DMS153 treated with DMSO at 0.1 percent for 48 hours (cell line): ENCODE measurements at regions not wholly inside any gene's neighbourhood (a gene's known extent, or its start where the extent isn't known, plus 50 kb on each side); places are given as distances from the start of the nearest gene placed in this dataset.
"Not testable (repeated sequence)": the region's sequence is repeated elsewhere in the genome, so short reads cannot be mapped to it uniquely, and the experiment has no call there.

Source experiments
- DNase-seq: peaks from one replicate; lab custom pipeline; 2025; ENCODE audit not compliant: unreplicated experiment; lab: John Stamatoyannopoulos, UW

DNA sequence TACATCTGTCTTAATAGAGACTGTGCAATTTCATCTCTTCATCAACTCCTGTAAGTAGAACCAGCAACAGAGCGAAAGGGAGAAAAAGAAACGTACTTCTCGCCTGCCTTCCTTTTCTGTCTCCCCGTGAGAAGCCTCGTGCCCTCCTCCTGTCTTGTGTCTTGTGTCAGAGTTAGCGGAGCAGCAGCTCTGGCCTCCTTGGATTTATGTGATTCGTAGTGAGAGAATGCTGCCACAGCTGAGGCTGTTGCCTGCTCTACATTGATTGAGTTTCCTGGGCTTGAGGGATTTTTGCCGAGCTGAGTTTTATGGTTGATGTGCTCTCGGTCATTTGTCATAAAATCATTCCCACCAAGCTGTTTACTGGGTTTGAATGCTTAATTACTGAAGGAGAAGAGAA, 579.1 kb upstream of the RBFOX1 start:
- DNase-seq: no peak

DNA sequence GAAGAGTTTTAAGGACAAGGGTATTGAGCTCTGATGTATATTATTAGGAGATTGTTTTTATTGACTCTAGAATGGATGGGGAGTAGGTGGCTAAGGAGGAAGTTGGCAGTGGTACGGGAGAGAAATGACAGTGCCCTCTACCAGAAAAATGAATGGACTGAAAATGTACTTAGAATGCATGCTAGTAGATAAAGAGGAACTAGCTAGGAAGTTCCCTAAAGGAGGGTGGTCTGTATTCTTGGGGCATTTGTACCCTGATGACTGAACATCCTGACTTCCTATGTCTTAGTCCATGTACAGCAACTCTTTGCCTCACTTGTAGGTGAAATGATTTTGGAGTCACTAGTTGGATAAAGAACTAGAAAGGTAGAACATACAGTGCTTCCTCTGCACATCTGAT, 581.5 kb upstream of the RBFOX1 start:
- no peak for DNase-seq

- DNase-seq: no peak
These were observed 582.9 kb upstream of the RBFOX1 start for GRCh38 chr16:6749698-6750097.

DNA sequence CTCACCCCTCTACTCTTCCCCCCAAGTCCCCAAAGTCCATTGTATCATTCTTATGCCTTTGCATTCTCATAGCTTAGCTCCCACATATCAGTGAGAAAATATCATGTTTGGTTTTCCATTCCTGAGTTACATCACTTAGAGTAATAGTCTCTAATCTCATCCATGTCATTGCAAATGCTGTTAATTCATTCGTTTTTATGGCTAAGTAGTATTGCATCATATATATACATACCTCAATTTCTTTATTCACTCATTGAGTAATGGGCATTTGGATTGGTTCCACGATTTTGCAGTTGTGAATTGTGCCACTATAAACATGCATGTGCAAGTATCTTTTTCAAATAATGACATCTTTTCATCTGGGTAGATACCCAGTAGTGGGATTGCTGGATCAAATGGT, 596.3 kb upstream of the RBFOX1 start:
- DNase-seq: not testable (repeated sequence)

DNA sequence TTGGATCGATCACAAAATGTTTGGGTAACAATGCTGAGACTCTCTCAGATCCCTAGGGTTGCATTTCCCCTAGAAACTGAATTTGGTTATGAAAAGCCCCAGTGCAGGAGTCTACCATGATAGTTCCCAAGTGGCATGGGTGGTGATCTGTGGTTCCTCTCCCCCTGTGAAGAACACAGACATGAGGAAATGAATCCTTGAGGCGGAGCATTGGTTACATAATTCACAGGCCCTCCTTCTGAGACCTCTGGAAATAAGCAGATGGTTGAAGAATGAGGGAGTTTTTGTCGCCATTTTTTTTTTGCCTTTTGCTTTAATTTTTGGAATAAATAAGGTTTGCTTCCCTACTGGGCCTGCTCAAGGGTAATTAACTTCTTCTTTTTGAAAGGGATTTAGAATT, 597.0 kb upstream of the RBFOX1 start:
- DNase-seq: no peak

GRCh38 chr16:6732166-6732565, 600.5 kb upstream of the RBFOX1 start:
- DNase-seq: no peak

GRCh38 chr16:6728381-6728780, 604.3 kb upstream of the RBFOX1 start:
- DNase-seq: no peak

DNA sequence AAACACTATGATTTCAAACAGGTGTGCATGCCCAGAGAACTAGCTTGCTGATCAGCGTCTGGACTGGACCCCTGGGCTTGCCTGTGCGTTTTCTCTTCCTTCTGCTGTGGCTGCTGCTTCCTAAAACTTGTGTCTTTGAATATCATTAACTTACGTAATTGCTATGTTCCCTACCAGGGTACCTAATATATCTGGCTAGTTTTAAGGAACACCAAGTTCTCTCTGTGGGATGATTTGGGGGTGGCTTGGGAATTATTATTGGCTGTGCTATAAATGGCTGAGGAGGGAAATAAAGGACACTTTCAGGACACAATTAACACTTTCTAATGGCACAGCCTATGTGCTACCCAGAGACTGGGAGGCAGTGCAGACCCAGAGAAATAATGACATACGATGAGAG, 606.0 kb upstream of the RBFOX1 start:
- no peak for DNase-seq

- no peak for DNase-seq
These were observed 606.9 kb upstream of the RBFOX1 start for GRCh38 chr16:6725634-6726331.

DNA sequence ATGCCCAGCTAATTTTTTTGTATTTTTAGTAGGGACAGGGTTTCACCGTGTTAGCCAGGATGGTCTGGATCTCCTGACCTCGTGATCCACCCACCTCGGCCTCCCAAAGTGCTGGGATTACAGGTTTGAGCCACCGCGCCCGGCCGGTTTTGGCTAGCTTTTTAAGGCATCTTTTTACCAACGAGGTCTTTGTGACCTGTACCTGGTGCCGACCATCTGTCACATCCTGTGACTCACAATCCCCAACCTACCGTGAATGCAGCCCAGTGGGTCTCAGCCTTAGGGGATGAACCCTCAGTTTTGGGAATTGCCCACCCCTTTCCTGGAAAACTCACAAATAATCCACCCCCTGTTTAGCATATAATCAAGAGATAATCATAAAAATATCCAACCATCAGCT, 607.4 kb upstream of the RBFOX1 start:
- not testable (repeated sequence) for DNase-seq

DNA sequence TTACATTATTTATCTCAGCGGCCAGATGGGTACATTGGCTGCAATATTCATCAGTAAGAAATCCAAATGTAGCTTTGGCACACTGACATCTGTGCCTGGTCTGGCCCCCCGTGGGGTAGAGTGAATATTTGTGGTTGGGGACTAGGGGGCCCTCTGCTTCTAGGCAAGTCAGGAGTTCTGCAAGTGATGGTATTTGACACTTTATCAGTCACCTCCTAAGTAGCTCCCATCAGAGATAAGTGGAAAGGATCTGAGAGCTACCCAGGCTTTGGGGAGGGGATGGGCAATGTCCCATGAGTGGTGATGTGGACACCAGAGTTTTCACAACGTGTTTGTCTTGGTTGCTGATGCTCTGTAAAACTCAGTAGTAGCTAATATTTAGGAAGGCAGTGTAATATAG, 609.9 kb upstream of the RBFOX1 start:
- DNase-seq: no peak

DNA sequence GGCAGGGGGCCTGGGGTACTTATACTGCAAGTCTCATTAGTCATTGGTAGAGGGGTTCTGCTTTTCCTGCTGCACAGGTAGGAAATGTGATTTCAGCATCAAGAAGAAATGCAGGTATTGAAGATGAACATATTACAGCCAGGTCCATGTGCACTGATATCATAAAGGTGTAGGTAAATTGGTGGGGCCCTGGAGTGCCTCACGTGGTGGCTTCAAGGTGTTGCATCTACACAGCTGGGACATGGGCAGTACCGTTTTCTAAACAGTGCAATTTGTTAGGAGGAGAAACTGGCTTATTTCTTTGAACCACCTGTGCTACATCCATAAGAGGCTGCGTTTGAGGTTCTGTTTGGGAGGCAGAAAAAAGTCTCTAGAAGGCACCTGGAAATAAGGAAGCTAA, 618.1 kb upstream of the RBFOX1 start:
- no peak for DNase-seq

GRCh38 chr16:6709736-6710135, 622.9 kb upstream of the RBFOX1 start:
- no peak for DNase-seq

- DNase-seq: no peak
These were observed 623.9 kb upstream of the RBFOX1 start for GRCh38 chr16:6708576-6709215.

DNA sequence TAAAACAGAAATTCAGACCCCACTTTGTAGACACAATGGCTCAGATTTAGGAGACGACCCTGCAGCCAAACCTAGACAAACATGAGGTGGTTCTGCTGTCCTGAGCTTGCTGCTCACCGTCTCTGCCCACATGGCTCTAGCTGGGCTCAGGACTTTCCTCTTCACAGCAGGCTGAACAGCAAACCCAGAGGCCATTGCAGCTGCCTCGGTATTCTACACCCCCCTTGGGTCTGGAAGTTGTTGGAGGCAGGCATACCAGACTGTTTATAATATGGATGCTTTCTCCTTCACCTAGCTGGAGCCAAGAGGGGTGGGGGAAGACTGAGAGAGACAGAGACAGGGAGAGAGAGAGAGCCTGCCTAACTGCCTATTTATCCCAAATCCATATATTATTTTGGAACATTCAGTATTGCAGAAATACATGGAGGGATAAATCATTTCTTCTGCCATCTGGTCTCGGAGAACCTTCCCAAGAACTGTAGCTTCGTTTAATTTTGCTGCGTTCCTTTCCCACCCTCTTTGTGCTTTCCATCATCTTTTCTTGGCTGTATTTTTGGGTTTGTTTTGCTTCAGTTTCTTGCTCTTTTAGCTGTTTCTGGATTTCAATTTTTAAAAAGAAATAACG, 628.2 kb upstream of the RBFOX1 start:
- no peak for DNase-seq

- DNase-seq: no peak
These were observed 631.5 kb upstream of the RBFOX1 start for GRCh38 chr16:6701096-6701495.

DNA sequence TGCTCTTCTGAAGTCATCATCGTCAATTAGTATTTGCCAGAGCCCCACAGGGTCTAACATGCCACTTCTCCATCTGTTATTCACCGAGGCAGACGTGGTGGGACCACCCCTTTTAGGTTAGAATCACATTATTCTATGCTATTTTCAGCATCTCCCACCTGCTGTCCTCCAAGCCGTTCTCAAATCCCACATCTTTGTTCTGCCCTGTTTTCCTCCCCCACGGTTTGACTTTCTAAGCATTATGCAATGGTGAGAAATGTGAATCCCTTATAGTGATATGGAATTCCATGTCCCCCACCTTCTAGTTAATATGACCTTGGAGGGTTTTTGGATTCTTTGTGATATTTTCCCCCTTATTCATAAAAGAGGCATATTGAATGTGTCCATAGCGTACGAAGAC, 634.1 kb upstream of the RBFOX1 start:
- DNase-seq: no peak

DNA sequence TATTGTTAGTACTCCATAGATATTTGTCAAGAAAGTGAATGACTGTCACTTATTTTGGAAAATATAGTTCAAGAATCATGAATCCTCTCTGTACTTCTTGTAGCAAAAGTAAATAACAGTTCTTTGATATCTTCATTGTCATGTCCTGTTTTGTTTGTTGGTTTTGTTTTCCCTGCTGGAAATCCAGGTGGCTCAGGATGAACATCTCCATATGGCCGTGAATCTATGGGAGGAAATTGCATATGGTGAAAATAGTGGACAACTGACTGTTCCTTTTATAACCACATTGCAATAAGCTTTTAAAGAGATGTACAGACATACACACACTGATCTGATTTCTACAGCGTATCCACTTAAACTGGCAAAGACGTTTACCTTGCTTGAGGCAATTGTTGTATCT, 637.0 kb upstream of the RBFOX1 start:
- no peak for DNase-seq

GRCh38 chr16:6694636-6695035, 638.0 kb upstream of the RBFOX1 start:
- DNase-seq: no peak

- DNase-seq: not testable (repeated sequence)
These were observed 639.2 kb upstream of the RBFOX1 start for GRCh38 chr16:6693418-6693817.

- DNase-seq: no peak
These were observed 639.8 kb upstream of the RBFOX1 start for GRCh38 chr16:6692874-6693273.

DNA sequence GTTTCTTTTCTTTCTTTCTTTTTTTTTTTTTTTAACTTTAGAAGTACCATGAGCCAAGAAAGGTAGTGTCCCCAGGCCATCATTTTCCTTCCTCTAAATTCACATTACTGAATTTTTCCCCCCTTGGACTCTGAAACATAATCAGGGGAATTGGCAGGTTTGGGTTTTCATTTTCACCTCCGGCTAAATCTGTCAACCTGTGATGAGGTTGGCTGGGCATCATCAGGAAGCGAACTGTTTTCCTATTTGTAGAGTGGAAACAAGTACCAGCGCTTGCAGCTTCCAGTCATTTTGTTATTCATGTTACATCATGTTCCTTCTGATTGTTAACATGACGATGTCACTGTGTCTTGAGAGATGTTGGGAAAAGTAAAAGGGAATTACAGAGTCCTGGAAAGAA, 641.9 kb upstream of the RBFOX1 start:
- no peak for DNase-seq

GRCh38 chr16:6689643-6690042, 643.0 kb upstream of the RBFOX1 start:
- DNase-seq: no peak
